GM21423 (cell line): ENCODE measurements at regions not wholly inside any gene's neighbourhood (a gene's known extent, or its start where the extent isn't known, plus 50 kb on each side); places are given as distances from the start of the nearest gene placed in this dataset.

Source experiments
- ATAC-seq: cut with Tn5 transposase; IDR thresholded peaks from one replicate; pipeline ENCODE4 v1.9.1; 2021; ENCODE audit warnings: mild to moderate bottlenecking, moderate library complexity; ENCODE audit not compliant: unreplicated experiment

DNA sequence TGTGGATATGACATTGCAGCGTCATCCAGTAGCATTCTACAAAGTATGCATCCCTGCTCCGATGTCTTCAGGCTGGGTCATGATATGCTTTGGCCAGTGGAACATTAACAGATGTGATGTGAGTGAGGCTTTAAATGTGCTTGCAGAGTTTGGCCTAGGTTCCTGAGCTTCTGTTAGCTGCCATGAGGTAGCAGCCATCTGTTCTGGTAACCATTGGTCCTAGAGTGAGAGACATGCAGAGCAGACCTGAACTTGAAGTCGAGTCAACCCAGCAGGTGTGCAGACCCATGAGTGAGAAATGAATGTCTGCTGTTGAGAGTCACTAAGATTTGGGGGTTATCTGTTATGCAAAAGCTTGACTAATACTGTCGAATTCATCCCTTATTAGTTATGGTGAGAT, 73.8 kb upstream of the NABP1 start:
- ATAC-seq = no peak

DNA sequence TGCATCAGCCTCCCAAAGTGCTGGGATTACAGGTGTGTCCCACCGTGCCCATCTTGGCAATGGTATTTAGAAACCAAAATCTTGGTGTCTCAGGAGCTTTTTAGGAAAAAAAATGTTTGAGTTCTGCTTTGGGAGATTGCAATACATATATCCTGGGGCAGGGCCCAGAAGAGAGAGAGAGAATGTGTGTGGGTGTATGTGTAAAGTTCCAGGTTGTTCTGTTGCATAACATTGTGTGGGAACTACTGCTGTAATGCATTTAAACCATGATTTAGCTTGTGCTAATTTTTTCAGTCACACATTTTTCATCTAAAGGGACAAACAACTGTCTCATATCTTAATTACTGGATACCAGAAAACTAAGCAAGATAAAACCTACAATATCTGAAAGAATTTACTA, 70.8 kb upstream of the NABP1 start:
- ATAC-seq = no peak

DNA sequence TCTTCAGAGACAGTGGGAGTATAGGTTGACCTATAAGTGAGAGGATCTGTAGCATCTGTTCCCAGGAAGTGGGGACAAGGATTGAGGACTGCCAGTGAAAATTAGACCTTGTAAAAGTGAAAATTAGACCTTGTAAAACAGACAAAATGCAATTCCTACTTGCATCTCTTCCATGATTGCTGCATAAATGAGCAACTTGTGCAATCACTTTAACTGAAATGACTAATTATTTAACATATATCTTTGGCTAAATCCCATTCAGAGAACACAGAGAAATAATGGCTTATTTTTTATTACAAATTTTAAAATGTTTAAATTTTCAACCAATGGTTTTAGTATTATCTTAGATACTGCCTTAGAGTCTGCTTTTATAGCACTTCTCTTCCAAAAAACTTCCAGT, 67.2 kb upstream of the NABP1 start:
- ATAC-seq = no peak

DNA sequence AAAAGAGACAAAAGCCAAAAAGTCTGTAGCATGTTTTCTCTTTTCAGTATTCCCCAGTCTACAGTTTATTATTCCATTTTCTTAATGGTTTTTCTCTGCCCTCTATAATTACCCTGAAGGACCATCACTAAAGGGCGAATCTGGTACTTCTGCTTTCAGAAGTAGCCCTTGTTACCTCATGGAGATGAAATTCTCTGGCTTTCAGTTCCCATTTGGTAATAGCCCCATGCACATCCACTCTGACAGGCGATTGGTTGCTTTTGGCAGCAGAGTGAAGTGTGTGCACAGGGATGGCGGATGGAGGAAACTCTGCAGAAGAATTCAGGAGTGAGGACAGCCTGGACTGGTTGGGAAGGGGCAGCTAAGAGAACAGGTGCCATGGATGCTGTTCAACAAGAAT, 66.3 kb upstream of the NABP1 start:
- peak; percentile 99 for ATAC-seq

DNA sequence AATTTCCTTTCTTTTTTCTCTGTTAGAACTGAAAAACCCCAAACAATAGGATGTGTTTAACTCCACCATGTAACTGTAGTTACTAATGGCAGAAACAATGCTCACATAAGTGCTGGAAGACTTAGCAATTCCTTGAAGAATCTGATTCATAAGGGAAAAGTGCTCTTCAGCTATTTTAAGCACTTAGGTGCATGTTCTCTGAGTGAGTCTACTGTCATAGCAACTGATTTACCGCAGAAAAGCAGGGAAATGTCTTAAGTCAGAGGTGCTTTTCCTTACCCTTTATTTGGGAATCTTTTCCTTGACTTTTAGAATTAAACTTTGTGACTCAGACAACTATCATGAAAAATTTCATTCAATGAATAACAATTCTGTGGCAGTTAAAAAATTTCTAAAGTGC, 65.4 kb upstream of the NABP1 start:
- no peak for ATAC-seq

DNA sequence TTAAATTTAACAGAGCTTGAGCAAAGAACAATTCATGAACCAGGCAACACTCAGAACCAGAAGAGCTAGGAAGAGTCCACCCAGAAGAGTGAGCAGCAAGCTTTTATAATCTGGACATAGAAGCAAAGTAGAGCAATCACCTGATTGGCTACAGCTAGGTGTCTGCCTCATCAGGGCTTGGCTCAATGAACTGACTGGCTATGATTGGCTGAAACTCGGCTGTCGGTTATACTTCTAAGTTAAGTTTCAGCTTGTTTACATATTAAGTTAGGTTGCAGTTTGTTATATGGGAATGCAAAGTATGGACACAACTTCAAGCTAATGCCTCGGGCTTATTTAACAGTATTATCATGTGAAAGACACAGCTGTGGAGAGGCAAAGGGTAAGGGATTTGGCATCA, 63.2 kb upstream of the NABP1 start:
- ATAC-seq = no peak

DNA sequence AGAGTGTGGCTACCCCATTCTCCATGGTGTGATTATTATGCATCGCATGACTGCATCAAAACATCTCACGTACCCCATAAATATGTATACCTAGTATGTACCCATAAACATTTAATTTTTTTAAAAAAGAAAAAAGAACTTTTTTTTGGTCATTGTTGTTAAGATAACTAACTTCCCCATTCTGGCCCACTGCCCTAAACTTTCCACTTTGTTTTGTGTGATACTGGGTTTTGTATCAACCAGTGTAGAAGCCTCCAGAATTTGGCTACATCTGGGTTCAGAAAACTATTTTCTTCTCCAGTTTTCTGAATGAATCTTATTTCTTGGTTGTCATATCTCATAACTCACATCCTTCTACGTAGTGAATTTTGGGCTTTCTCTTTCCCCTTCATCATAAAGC, 62.3 kb upstream of the NABP1 start:
- no peak for ATAC-seq

DNA sequence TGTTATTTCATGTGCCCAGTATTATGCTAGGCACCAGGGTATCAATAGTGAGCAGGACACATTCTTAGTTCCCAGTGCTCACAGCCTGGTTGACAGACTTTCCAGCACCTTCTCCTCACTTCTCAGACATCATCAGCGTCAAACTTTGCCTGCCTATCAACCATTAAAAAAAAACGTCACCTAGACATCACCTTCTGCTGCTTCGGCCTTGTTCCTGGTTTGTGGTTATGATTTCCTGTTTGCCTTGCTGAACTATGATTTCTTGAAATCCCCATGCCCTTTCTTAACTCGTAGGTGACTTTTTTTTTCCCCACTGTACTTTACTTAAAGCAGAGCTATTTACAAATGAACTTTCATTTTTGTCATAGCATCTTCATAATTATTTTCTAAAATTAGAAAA, 60.4 kb upstream of the NABP1 start:
- peak; percentile 93 for ATAC-seq

DNA sequence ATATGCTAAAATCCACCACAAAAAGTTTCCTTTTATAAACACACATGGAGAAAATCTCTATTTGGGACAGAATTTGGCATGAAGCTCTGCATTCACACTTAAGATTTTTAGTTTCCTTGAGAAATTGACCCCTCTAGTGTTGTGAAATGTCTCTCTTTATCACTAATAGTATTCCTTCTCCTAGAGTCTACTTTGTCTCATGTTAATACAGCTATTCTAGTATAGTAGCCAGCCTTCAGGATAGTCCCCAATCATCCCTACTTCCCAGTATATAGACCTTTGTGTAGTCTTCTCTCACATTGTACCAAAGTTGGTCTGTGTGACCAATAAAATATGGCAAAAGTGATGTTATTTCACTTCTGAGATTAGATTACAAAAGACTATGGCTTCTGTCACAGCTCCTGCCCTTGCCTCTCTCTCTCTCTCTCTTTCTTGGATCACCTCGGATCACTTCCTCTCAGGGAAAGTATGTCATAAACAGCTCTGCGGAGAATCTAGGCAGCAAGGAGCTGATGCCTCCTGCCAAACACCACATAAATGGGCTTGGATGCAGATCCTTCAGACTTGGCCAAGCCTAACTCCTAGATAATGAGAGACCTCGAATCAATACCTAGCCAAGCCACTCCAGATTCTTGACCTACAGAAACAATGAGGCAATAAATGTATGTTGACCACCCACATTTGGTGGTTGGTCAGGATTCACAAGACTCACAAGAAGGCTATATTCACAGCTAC, 59.7 kb upstream of the NABP1 start:
- ATAC-seq = no peak

DNA sequence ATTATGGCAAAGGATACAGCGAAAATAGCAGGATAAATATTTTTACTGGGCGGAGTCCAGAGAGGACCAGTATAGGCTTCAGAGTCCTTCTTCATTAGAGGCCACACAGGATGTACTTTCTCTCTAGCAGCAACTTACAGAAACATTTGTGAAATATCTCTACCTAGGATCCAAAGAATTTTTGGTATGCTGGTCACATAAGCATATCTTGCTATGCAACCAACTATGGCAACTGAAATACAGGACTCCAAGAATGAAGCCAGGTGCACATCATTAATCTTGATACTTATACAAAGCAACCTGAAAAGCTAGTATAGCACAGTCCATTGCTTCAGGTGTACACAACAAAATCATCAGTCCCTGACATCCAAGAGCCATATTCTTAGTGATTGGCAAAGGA, 59.1 kb upstream of the NABP1 start:
- no peak for ATAC-seq

DNA sequence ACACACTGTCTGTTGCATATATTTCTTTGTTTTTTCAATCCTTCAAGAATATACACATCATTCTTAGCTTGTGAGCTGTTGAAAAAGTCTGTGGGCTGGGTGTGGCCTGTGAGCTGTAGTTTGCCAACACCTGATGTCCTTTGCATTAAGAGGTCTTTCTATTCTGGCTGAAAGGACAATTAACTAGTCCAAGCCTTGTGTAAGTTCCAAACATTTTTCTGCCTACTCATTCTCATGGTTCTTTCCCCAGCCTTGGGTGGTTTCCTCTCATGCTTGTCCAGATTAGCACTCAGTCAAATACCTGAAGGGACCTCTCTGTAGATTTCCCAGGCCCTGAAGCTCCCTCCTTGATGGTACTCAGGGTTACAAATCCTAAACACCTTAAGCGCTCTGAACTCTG, 57.8 kb upstream of the NABP1 start:
- ATAC-seq = no peak

DNA sequence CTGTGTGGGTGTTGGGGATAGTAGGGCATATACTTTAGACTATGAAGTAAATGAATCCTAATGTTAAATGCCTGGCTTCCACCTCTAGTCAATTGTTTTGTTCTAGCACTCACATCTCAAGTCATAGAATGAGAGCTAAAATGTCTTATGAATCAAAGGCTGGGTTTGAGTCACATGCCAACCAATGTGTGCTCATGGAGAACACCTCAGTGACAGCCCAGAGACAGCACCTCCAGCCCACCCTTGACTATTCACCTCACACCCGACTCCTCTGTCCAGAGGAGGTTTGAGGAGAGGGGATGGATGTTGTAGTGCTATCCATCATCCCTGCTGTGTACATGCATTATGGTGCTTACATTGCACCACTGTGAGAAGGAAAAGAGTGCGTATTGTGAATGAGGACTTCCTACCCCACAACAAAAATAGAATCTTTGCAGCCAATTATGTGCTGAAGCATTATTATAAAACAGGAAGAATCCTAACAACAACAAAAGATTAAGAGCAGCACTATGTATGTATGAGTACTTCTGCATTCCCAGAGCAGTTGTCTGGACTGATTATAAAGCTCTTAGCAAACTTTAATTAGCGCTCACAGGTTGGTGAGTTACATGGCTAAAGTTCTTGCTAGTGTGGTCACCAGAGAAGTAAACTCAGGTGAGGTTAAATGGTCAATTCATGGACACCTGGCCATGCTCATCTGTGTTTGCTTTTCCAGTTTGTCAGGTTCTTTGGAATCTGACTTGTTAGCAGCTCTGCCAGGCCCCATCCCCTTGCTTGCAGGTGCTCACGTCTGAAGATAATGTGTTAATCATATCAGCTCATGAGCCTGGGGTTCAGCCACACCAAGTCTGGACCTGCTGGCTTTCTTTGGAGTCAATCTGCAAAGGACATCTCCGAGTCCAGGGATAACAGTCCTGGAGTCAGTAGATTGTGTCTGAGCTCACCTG, 55.3 kb upstream of the NABP1 start:
- ATAC-seq = no peak

DNA sequence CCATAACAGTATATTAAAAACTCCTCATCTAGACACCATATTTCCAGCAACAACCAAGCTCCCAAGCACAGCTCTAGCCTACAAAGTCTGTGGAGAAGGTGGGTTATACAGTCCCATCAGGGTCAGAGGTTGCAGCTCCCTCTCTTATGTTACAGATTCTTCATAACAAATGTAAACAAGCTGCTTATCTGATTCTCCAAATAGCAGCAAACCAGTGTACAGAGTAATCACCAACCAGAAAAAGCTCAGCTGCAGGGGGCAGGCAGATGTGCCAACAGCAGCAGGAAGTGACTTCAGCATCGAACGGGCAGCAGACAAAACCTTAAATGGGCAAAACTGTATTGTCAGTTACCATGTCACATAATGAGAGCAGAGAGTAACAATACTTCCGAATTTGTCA, 52.9 kb upstream of the NABP1 start:
- ATAC-seq = peak; percentile 41

DNA sequence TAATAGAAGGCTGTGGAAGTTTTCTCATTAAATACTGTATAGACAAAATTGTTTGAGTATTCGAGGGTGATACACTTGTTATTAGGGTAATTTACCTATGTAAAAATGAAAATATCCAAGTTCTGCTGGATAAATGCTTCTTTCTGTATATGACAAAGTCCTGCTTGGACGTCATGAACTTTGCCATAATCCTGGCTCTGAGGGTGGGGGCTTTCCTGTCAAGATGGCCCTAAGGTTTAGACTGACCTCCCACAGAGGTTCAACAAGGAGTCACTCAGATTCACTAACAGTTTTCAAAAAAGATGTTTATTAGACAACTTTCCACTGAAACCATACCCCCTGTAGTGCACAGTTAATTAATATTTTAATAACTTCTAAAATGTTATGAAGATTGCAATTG, 52.5 kb upstream of the NABP1 start:
- no peak for ATAC-seq

DNA sequence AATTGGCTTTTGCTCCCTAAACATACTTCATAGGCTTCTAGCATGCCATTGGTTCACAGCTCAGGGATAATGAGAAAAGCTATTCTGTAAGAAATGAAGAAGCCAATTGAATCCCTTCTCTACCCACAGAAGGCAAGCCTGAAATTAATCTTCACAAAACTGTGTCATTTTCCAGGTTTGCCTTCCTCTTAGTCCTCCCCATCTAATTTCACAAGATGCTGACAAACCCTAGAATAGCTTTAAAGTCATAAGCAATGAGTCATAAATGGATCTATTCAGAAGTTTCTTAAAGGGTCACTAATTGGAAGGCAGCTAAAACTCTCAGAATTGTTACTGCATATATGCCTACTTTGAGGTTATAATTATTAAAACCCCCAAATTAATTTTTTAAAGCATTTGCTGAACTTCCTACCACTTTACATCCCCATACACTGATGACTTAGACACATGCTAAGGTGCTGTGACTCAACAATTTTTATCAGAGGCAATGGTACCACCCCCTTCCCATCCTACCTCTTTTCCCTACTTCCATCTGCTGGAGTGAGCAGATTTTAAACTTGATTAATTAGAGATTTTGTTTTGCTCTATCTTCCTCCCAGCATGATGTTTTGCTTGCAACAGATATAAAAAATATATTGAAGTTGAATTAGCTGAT, 51.3 kb upstream of the NABP1 start:
- no peak for ATAC-seq

DNA sequence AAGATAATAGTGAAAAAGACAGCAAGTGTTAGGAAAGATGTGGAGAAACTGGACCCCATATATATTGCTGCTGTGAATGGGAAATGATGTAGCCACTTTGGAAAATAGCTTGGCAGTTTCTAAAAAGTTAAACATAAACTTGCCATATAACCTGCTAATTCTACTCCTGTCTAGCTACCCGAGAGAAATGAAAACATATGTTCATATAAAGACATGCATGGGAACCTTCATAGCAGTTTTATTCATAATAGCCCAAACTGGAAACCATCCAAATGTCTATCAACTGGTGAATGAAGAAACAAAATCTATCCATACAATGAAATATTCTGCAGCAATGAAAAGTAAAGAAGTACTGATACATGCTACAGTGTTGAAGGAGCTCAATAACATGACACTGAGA, 50.4 kb upstream of the NABP1 start:
- ATAC-seq = no peak
